Neutrophil (primary cell): ENCODE measurements at regions not wholly inside any gene's neighbourhood (a gene's known extent, or its start where the extent isn't known, plus 50 kb on each side); places are given as distances from the start of the nearest gene placed in this dataset.
"Not testable (repeated sequence)": the region's sequence is repeated elsewhere in the genome, so short reads cannot be mapped to it uniquely, and the experiment has no call there.

ENCODE experiments used
- H3K27ac ChIP-seq: fragments of 200-600 bp; sonication (generic); 2 replicates; pipeline ENCODE4 v1.5.1; 2016; ENCODE audit warnings: mild to moderate bottlenecking, moderate library complexity
- H3K27me3 ChIP-seq: fragments of 200-600 bp; sonication (generic); 2 replicates; pipeline ENCODE4 v1.6.0; 2016; ENCODE audit warnings: mild to moderate bottlenecking
- H3K36me3 ChIP-seq: fragments of 200-600 bp; sonication (generic); 2 replicates; pipeline ENCODE4 v1.5.1; 2017
- H3K4me1 ChIP-seq, 2 experiments: fragments of 200-600 bp in 1 of 2; sonication (generic) in 1 of 2; 1 replicate in 1 of 2; 2 replicates in 1 of 2; pipeline versions ENCODE4 v1.5.1 to v1.6.1; 2013 to 2016; ENCODE audit warnings: low read depth in 1 of 2, low read length in 1 of 2, mild to moderate bottlenecking in 1 of 2, moderate library complexity in 1 of 2; ENCODE audit not compliant: control insufficient read depth in 1 of 2, insufficient read depth in 1 of 2
- H3K4me3 ChIP-seq, 2 experiments: fragments of 200-600 bp in 1 of 2; sonication (generic) in 1 of 2; 1 replicate in 1 of 2; 2 replicates in 1 of 2; pipeline ENCODE4 v1.5.1; 2013 to 2016; ENCODE audit warnings: low read depth in 1 of 2, low read length in 1 of 2, mild to moderate bottlenecking in 1 of 2, moderate library complexity in 1 of 2
- H3K9me3 ChIP-seq: fragments of 200-600 bp; sonication (generic); 2 replicates; pipeline ENCODE4 v1.5.1; 2016
- CTCF ChIP-seq: fragments of 200-600 bp; sonication (generic); IDR thresholded peaks from 2 replicates; pipeline ENCODE4 v1.5.1; 2016; ENCODE audit warnings: antibody characterized with exemption

GRCh38 chr6:112689183-112689858 is 342.2 kb downstream of the RFPL4B start:
- H3K4me3 ChIP-seq, H3K4me1 ChIP-seq, H3K36me3 ChIP-seq, H3K27ac ChIP-seq, H3K9me3 ChIP-seq: not testable (repeated sequence)
- peaks cover 15% of the 10 kb centered on the region for H3K27me3 ChIP-seq

DNA sequence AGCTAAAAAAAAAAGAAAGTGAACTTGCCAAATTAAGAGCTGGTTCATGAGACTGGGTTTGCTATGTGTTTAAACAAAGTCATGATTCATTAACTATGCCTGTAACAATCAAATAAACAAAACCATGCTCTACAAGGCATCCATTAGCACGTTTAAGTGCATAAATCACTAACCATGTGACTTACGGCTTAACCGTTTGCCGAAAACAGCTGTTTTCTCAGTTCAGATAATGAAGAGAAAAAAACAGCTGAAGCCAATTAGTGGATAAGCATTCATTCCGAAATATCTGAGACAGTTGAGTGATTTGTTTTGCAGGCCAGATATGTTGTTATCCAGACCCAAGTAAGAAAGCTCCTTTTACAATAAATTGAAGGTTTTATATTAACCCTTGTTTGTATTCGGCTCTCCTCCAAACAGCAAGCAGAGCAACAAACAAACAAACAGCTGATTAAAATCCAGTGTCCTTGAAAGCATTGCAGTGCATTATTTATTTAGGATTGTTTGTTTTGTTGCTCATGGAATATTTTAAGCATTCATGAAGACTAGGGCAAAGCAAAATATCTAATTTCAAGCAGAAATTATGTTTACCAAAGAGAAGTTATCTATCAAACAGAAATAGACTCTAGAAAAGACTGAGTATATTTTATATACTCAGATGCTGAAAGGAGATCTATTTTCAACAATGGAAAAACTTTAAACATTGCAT is 343.5 kb downstream of the RFPL4B start:
- Histone ChIP-seq H3K27me3 (peaks cover 15% of the 10 kb centered on the region), H3K4me1 (no peaks in the 10 kb centered on the region), H3K9me3 (no peaks in the 10 kb centered on the region), H3K27ac (no peak overlapping the region), H3K4me3 (no peak overlapping the region), H3K36me3 (no peaks in the 10 kb centered on the region)
- no peak for TF ChIP-seq CTCF

DNA sequence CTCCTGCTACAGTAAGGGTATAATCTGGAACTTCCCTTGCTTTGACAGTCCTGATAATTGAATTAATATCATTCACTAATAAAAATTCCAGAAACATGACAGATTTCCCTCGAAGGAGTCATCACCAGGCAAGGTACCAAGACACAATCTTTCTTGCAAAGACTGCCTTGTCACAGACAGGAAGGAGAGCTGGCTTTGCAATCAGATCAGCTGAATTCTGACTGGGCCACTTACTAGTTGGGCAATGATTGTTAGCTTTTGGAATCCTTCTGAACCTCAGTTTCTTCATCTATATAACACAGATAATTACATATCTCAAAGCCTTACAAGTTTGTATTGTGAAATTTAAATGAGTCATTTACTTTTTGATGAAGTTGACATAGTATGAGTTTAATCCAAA is 344.2 kb downstream of the RFPL4B start:
- Histone ChIP-seq H3K4me1 (no peaks in the 10 kb centered on the region), H3K27ac (no peak overlapping the region), H3K4me3 (no peak overlapping the region), H3K27me3 (peaks cover 15% of the 10 kb centered on the region), H3K36me3 (no peaks in the 10 kb centered on the region), H3K9me3 (no peaks in the 10 kb centered on the region)
- no peak for TF ChIP-seq CTCF

- TF ChIP-seq CTCF, result no peak
- no peak overlapping the region for H3K4me3 ChIP-seq
- H3K27me3 ChIP-seq, result no peaks in the 10 kb centered on the region
- H3K27ac ChIP-seq, result no peak overlapping the region
- H3K4me1 ChIP-seq, result no peaks in the 10 kb centered on the region
- H3K36me3 ChIP-seq, result no peaks in the 10 kb centered on the region
- H3K9me3 ChIP-seq, result no peaks in the 10 kb centered on the region
Observed at GRCh38 chr6:112695001-112695400, 347.9 kb downstream of the RFPL4B start.

GRCh38 chr6:112697265-112697664 is 350.1 kb downstream of the RFPL4B start:
- Histone ChIP-seq H3K4me3 (no peak overlapping the region), H3K9me3 (no peaks in the 10 kb centered on the region), H3K27ac (no peak overlapping the region), H3K36me3 (no peaks in the 10 kb centered on the region), H3K27me3 (no peaks in the 10 kb centered on the region), H3K4me1 (no peaks in the 10 kb centered on the region)
- no peak for TF ChIP-seq CTCF

GRCh38 chr6:112701201-112701600 is 354.1 kb downstream of the RFPL4B start:
- no peak overlapping the region for H3K4me3 ChIP-seq
- no peaks in the 10 kb centered on the region for H3K9me3 ChIP-seq
- no peaks in the 10 kb centered on the region for H3K4me1 ChIP-seq
- H3K36me3 ChIP-seq, result no peaks in the 10 kb centered on the region
- H3K27me3 ChIP-seq, result no peaks in the 10 kb centered on the region
- TF ChIP-seq CTCF, result no peak
- no peak overlapping the region for H3K27ac ChIP-seq
